ENCODE measurements at regions not wholly inside any gene's neighbourhood (a gene's known extent, or its start where the extent isn't known, plus 50 kb on each side); places are given as distances from the start of the nearest gene placed in this dataset.

DNA sequence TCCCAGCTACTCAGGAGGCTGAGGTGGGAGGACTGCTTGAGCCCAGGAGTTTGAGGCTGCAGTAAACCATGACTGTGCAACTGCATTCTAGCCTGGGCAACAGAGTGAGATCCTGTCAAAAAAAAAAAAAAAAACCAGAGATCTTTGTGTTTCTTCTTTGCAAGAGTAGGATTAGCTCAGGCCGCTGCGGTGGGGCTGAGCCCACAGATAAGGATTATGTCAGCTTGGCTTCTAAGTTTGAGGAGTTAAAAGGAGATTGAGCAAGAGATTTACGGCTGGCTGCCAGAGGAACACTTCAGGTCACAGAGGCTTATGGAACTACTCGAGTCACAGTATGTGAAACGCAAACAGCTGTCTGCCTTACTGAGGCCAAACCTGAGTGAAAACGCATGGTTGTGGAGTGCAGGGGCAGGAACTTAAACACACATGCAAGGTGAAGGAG lies 146.7 kb upstream of the L3MBTL4 start:
- Histone ChIP-seq H3K9me3 (no peaks in the 10 kb centered on the region), H3K36me3 (no peaks in the 10 kb centered on the region), H3K4me1 (no peaks in the 10 kb centered on the region), H3K27me3 (no peaks in the 10 kb centered on the region), H3K4me3 (no peak overlapping the region), H3K27ac (no peak overlapping the region)
- intact Hi-C loops (cut with DNase I; ENCODE audit: low total_unique reads), result no loop called here
- TF ChIP-seq POLR2A (IDR thresholded peaks at IDR 0.05), result no peak
- TF ChIP-seq, protein P1, sequence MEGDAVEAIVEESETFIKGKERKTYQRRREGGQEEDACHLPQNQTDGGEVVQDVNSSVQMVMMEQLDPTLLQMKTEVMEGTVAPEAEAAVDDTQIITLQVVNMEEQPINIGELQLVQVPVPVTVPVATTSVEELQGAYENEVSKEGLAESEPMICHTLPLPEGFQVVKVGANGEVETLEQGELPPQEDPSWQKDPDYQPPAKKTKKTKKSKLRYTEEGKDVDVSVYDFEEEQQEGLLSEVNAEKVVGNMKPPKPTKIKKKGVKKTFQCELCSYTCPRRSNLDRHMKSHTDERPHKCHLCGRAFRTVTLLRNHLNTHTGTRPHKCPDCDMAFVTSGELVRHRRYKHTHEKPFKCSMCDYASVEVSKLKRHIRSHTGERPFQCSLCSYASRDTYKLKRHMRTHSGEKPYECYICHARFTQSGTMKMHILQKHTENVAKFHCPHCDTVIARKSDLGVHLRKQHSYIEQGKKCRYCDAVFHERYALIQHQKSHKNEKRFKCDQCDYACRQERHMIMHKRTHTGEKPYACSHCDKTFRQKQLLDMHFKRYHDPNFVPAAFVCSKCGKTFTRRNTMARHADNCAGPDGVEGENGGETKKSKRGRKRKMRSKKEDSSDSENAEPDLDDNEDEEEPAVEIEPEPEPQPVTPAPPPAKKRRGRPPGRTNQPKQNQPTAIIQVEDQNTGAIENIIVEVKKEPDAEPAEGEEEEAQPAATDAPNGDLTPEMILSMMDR (IDR thresholded peaks at IDR 0.05 in 4 of 5, conservative IDR thresholded peaks at IDR 0.05 in 1 of 5), result no peak
- ATAC-seq (peak; percentile 76 to 80), DNase-seq (peak; percentile 24 to 31)
- in situ Hi-C loops (cut with MboI; ENCODE audit: low sequenced_read_pairs in 4 of 4), result no loop called here

GRCh38 chr18:6561862-6562291 lies 147.2 kb upstream of the L3MBTL4 start:
- Histone ChIP-seq H3K27ac (no peak overlapping the region), H3K9me3 (no peaks in the 10 kb centered on the region), H3K4me1 (no peaks in the 10 kb centered on the region), H3K27me3 (no peaks in the 10 kb centered on the region), H3K36me3 (no peaks in the 10 kb centered on the region), H3K4me3 (no peak overlapping the region)
- no peak for TF ChIP-seq POLR2A (IDR thresholded peaks at IDR 0.05)
- TF ChIP-seq, protein P1 (IDR thresholded peaks at IDR 0.05 in 4 of 5, conservative IDR thresholded peaks at IDR 0.05 in 1 of 5), result no peak
- intact Hi-C loops (cut with DNase I; ENCODE audit: low total_unique reads), result no loop called here
- in situ Hi-C loops (cut with MboI; ENCODE audit: low sequenced_read_pairs in 4 of 4), result no loop called here
- peak in 1 of 2 donors; percentile 52 for ATAC-seq
- no peak for DNase-seq

GRCh38 chr18:6563896-6564295 lies 149.2 kb upstream of the L3MBTL4 start:
- H3K4me1 ChIP-seq, result no peaks in the 10 kb centered on the region
- H3K27ac ChIP-seq, result no peak overlapping the region
- ATAC-seq, result no peak
- H3K9me3 ChIP-seq, result no peaks in the 10 kb centered on the region
- TF ChIP-seq, protein P1 (IDR thresholded peaks at IDR 0.05 in 4 of 5, conservative IDR thresholded peaks at IDR 0.05 in 1 of 5), result no peak
- no peak for TF ChIP-seq POLR2A (IDR thresholded peaks at IDR 0.05)
- no peaks in the 10 kb centered on the region for H3K27me3 ChIP-seq
- intact Hi-C loops (cut with DNase I; ENCODE audit: low total_unique reads), result no loop called here
- no peak for DNase-seq
- no peak overlapping the region for H3K4me3 ChIP-seq
- in situ Hi-C loops (cut with MboI; ENCODE audit: low sequenced_read_pairs in 4 of 4), result no loop called here
- no peaks in the 10 kb centered on the region for H3K36me3 ChIP-seq

DNA sequence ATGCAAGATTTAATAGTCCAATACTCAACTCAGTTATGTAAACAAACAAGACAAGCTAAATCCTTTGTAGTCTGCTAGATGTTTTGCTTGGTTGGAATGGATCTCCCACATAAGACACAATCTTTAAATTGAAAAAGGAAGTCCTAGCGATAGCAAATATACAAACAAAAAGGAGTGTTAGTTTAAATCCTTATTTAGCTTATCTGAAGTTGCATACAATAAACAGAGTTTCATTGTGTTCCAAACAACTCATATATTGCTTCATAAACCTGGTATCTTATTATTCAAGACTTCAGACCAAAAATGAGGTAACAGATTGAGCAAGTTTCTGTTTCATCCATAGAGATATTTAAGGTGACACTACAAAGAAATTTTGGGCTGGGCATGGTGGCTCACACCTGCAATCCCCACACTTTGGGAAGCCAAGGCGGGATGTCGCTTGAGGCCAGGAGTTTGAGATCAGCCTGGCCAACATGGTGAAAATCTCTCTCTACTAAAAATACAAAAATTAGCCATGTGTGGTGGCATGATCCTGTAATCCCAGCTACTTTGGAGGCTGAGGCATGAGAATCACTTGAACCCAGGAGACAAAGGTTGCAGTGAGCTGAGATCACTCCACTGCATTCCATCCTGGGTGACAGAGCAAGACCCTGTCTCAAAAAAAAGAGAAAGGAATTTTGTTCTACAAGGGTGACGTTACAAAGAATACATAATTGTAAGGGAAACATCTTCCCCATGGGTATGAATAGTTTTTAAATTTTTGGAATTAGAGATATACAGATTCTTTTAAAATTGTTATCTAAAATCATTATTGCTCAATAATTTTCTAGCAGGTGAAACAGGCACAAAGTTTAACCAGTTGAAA lies 150.5 kb upstream of the L3MBTL4 start:
- no peaks in the 10 kb centered on the region for H3K36me3 ChIP-seq
- TF ChIP-seq, protein P1 (IDR thresholded peaks at IDR 0.05 in 4 of 5, conservative IDR thresholded peaks at IDR 0.05 in 1 of 5), result no peak
- TF ChIP-seq POLR2A (IDR thresholded peaks at IDR 0.05), result no peak

More for the DNA sequence above, 150.5 kb upstream of the L3MBTL4 start:
- intact Hi-C loops (cut with DNase I; ENCODE audit: low total_unique reads) (no loop called here), in situ Hi-C loops (cut with MboI; ENCODE audit: low sequenced_read_pairs in 4 of 4) (no loop called here)
- Histone ChIP-seq H3K27me3 (no peaks in the 10 kb centered on the region), H3K27ac (no peak overlapping the region), H3K4me3 (no peak overlapping the region), H3K9me3 (no peaks in the 10 kb centered on the region), H3K4me1 (no peaks in the 10 kb centered on the region)
- ATAC-seq, result no peak
- DNase-seq, result no peak

All from gastrocnemius medialis (tissue), 4 donors.